ENCODE measurements at regions not wholly inside any gene's neighbourhood (a gene's known extent, or its start where the extent isn't known, plus 50 kb on each side); places are given as distances from the start of the nearest gene placed in this dataset.

DNA sequence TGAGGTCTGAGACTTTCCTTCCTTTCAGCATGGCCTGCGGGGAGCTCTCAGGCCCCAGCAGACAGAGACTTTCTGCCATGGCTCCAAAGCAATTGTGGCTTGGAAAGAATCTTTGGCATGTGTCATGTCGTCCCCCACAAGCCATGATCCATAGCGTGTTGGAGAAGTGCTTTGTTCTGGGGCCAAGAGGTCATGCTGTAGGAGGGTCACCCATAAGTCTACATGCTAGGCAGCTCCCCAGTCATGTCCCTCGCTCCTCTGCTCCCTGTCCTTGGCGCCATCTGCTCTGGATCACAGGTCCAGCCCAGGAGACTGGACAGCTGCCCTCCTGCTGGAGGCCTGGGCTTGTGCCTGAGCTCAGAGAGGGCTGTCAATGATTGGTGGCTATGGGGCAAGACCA lies 78.8 kb upstream of the LCLAT1 start:
- Histone ChIP-seq H3K27me3 (no peaks in the 10 kb centered on the region), H3K36me3 (no peaks in the 10 kb centered on the region), H3K27ac (no peak overlapping the region), H3K4me3 (no peak overlapping the region), H3K9me3 (no peaks in the 10 kb centered on the region), H3K9ac (ENCODE audit: low read depth in 2 of 2, low read length in 2 of 2) (no peak overlapping the region), H3K4me1 (no peaks in the 10 kb centered on the region)
- TF ChIP-seq, protein P1, sequence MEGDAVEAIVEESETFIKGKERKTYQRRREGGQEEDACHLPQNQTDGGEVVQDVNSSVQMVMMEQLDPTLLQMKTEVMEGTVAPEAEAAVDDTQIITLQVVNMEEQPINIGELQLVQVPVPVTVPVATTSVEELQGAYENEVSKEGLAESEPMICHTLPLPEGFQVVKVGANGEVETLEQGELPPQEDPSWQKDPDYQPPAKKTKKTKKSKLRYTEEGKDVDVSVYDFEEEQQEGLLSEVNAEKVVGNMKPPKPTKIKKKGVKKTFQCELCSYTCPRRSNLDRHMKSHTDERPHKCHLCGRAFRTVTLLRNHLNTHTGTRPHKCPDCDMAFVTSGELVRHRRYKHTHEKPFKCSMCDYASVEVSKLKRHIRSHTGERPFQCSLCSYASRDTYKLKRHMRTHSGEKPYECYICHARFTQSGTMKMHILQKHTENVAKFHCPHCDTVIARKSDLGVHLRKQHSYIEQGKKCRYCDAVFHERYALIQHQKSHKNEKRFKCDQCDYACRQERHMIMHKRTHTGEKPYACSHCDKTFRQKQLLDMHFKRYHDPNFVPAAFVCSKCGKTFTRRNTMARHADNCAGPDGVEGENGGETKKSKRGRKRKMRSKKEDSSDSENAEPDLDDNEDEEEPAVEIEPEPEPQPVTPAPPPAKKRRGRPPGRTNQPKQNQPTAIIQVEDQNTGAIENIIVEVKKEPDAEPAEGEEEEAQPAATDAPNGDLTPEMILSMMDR (IDR thresholded peaks at IDR 0.05) = no peak
- DNase-seq = no peak
- intact Hi-C loops (cut with DNase I) = no loop called here

DNA sequence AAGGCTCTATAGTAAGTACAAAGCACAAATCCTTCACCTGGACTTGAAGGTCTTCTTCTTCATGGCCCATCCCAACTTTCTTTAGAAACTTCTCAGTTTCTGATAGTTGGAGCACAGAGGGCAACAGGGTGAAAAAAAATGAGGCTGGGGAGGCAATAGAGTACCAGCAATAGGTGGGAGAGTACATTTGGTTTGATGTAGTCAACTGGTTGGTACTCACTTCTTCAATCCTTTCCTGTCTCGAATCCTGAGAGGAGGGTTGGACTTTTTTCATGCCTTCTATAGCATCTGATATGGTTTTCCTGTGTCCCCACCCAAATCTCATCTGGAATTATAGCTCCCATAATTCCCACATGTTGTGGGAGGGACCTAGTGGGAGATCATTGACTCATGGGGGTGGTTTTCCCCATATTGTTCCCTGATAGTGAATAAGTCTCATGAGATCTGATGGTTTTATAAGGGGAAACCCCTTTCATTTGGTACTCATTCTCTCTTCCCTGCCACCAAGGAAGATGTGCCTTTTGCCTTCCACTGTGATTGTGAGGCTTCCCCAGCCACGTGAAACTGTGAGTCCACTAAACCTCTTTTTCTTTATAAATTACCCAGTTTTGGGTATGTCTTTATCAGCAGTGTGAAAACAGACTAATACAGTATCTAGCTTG lies 75.9 kb upstream of the LCLAT1 start:
- Histone ChIP-seq H3K4me3 (no peak overlapping the region), H3K27ac (no peak overlapping the region), H3K9me3 (no peaks in the 10 kb centered on the region), H3K4me1 (no peaks in the 10 kb centered on the region), H3K36me3 (no peaks in the 10 kb centered on the region), H3K9ac (ENCODE audit: low read depth in 2 of 2, low read length in 2 of 2) (no peak overlapping the region), H3K27me3 (no peaks in the 10 kb centered on the region)
- TF ChIP-seq, protein P1 (IDR thresholded peaks at IDR 0.05) = no peak
- DNase-seq = no peak
- intact Hi-C loops (cut with DNase I) = no loop called here

DNA sequence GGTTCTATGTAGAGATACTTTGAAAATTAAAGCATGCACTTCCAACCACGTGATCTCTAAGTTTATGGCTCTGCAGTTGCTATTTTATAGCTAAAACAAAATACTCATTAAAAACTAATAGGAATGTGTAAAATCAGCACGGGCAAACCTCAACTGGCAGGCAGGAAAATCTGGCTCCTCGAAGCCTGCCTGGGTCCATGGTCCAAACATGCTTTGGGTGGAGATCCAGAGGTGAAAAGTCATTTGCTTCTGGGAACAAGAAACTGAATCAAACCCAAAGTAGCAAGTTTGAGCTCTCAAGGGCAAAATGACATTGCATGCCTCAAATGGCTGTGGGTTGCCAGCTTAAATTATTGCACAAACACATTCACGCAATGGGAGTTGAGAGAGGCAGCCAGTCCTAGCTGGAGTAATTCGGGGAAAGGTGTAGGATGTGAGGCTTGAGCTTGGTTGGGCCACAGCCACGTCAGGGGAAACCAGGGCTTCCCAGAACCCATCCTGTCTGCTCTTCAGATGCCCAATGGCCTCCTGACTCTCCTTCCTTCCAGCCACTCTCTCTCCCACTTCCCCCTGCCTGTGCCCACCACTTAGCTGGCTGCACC lies 75.2 kb upstream of the LCLAT1 start:
- Histone ChIP-seq H3K4me3 (no peak overlapping the region), H3K27ac (no peak overlapping the region), H3K36me3 (no peaks in the 10 kb centered on the region), H3K9ac (ENCODE audit: low read depth in 2 of 2, low read length in 2 of 2) (no peak overlapping the region), H3K27me3 (no peaks in the 10 kb centered on the region), H3K9me3 (no peaks in the 10 kb centered on the region), H3K4me1 (no peaks in the 10 kb centered on the region)
- DNase-seq = no peak
- TF ChIP-seq, protein P1 (IDR thresholded peaks at IDR 0.05) = no peak
- intact Hi-C loops (cut with DNase I) = no loop called here

DNA sequence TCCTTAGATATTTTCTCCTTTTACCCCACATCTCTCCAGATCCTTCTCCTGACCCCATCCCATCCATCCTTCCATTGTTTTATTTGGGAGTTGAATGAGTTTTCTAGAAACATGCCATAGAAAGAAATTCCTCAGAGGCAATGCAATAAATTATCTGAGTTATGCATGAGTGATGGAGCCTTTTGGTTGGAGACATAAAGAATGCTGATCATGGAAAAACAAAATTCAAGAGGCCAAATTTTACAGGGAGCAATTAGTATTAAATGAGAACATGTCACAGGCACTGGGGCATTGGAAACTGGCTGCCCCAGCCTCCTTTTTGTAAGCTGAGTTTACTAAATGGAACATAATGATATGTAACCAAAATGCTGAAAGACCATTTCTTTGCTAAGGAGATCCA lies 74.2 kb upstream of the LCLAT1 start:
- Histone ChIP-seq H3K4me3 (no peak overlapping the region), H3K9me3 (no peaks in the 10 kb centered on the region), H3K9ac (ENCODE audit: low read depth in 2 of 2, low read length in 2 of 2) (no peak overlapping the region), H3K4me1 (no peaks in the 10 kb centered on the region), H3K36me3 (no peaks in the 10 kb centered on the region), H3K27ac (no peak overlapping the region), H3K27me3 (no peaks in the 10 kb centered on the region)
- intact Hi-C loops (cut with DNase I) = no loop called here
- TF ChIP-seq, protein P1 (IDR thresholded peaks at IDR 0.05) = no peak
- no peak for DNase-seq

DNA sequence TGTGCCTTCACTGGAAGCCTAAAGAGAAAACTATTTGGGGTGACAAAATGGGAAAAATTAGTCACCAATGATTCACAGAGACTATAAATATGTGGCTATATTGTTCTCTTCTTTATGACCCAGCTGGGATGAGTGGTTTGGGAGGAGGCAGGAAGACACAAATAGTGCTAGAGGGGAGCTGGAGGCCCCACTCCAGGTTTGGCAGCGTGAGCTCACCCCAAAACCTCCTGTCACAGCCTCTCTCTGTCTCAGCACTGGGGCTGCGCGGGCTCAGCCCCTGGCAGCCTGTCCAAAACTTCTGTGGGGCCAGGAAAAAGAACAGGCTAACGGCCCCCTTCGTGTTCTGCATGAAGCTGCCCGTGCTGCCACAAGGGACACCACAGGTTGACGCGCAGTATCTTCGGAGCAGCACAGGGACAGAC lies 73.2 kb upstream of the LCLAT1 start:
- no peak overlapping the region for H3K27ac ChIP-seq
- H3K9ac ChIP-seq (ENCODE audit: low read depth in 2 of 2, low read length in 2 of 2) = no peak overlapping the region
- no peaks in the 10 kb centered on the region for H3K36me3 ChIP-seq
- H3K27me3 ChIP-seq = no peaks in the 10 kb centered on the region
- no peak overlapping the region for H3K4me3 ChIP-seq
- no peaks in the 10 kb centered on the region for H3K9me3 ChIP-seq
- H3K4me1 ChIP-seq = no peaks in the 10 kb centered on the region
- TF ChIP-seq, protein P1 (IDR thresholded peaks at IDR 0.05) = no peak
- intact Hi-C loops (cut with DNase I) = no loop called here
- no peak for DNase-seq
